ENCODE measurements at regions not wholly inside any gene's neighbourhood (a gene's known extent, or its start where the extent isn't known, plus 50 kb on each side); places are given as distances from the start of the nearest gene placed in this dataset. TPM values are rescaled to one million over a fixed set of nuclear protein-coding genes. Genes with fewer than 3 reads are reported as not detected.
"Not testable (repeated sequence)": the region's sequence is repeated elsewhere in the genome, so short reads cannot be mapped to it uniquely, and the experiment has no call there.

DNA sequence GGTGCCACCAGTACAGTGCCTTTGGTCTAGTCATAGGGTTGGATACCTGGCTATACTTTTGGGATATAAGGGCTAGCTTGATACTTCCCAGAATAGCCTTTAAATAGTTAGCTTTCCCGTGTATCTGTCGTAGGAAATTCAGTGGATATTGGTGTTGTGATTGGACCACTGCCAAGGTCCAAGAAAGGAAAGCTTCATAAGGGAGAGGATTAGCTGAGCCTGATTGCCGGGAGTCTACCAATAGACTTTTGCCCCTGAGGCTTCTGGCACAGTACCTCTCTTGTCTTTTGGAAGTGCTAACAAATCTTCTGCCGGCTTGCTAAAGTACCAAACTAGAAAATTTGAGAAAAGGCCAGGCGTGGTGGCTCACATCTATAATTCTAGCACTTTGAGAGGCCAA, 61.1 kb upstream of the XIST start:
- WGBS: 14% methylated on average over 5 of the region's 5 CpGs
- no peaks in the 10 kb centered on the region for H3K36me3 ChIP-seq
- no peaks in the 10 kb centered on the region for H3K4me1 ChIP-seq (replicated peaks)
- TF ChIP-seq POLR2A (IDR thresholded peaks at IDR 0.05) (no peak), POLR2AphosphoS5 (IDR thresholded peaks at IDR 0.05) (no peak), CTCF (IDR thresholded peaks at IDR 0.05) (no peak)
- intact Hi-C loops (cut with DNase I): no loop called here
- H3K4me3 ChIP-seq: no peak overlapping the region
- no peaks in the 10 kb centered on the region for H3K27me3 ChIP-seq (replicated peaks; ENCODE audit: insufficient read depth)
- H3K9me3 ChIP-seq: no peaks in the 10 kb centered on the region
- no peak for DNase-seq (ENCODE audit: low spot score)
- H3K27ac ChIP-seq: no peak overlapping the region

GRCh38 chrX:73911946-73912345, 59.4 kb upstream of the XIST start:
- intact Hi-C loops (cut with DNase I); H3K27ac ChIP-seq: not testable (repeated sequence)
- WGBS: 94% methylated on average over 5 of the region's 5 CpGs

DNA sequence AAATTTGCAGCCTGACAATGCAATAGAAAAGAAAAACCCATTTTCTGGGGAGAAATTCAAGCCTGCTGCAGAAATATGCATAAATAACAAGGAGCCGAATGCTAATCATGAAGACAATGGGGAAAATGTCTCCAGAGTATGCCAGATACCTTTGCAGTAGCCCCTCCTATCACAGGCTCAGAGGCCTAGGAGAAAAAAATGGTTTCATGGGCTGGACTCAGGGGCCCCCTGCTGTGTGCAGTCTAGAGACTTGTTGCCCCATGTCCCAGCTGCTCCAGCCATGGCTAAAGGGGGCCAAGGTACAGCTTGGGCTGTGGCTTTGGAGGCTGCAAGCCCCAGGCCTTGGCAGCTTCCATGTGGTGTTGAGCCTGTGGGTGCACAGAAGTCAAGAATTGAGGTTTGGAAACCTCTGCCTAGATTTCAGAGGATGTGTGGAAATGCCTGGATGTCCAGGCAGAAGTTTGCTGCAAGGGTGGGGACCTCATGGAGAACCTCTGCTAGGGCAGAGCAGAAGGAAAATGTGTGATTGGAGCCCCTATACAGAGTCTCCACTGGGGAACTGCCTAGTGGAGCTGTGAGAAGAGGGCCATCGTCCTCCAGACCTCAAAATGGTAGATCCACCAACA, 53.3 kb upstream of the XIST start:
- WGBS: 100% methylated on average over 2 of the region's 2 CpGs
- intact Hi-C loops (cut with DNase I): not testable (repeated sequence)

More at GRCh38 chrX:73911946-73912345, 59.4 kb upstream of the XIST start:
- H3K27me3 ChIP-seq (replicated peaks; ENCODE audit: insufficient read depth); H3K9me3 ChIP-seq; H3K4me1 ChIP-seq (replicated peaks); H3K36me3 ChIP-seq; DNase-seq (ENCODE audit: low spot score); H3K4me3 ChIP-seq: not testable (repeated sequence)

GRCh38 chrX:73903941-73904340, 51.4 kb upstream of the XIST start:
- WGBS: 69% methylated on average over 3 of the region's 3 CpGs
- no peaks in the 10 kb centered on the region for H3K9me3 ChIP-seq
- no peak overlapping the region for H3K27ac ChIP-seq
- no peaks in the 10 kb centered on the region for H3K4me1 ChIP-seq (replicated peaks)
- TF ChIP-seq POLR2AphosphoS5 (IDR thresholded peaks at IDR 0.05) (no peak), CTCF (IDR thresholded peaks at IDR 0.05) (no peak), POLR2A (IDR thresholded peaks at IDR 0.05) (no peak)
- no peaks in the 10 kb centered on the region for H3K36me3 ChIP-seq
- H3K27me3 ChIP-seq (replicated peaks; ENCODE audit: insufficient read depth): no peaks in the 10 kb centered on the region
- DNase-seq (ENCODE audit: low spot score): no peak
- intact Hi-C loops (cut with DNase I): no loop called here
- no peak overlapping the region for H3K4me3 ChIP-seq

More for the DNA sequence above, 53.3 kb upstream of the XIST start:
- H3K4me3 ChIP-seq; H3K36me3 ChIP-seq; H3K27me3 ChIP-seq (replicated peaks; ENCODE audit: insufficient read depth); H3K27ac ChIP-seq; H3K4me1 ChIP-seq (replicated peaks); DNase-seq (ENCODE audit: low spot score); H3K9me3 ChIP-seq: not testable (repeated sequence)

MicroRNAs in the stretch of these regions (microRNA counts, 767-probe panel; counts per million panel counts)
- 1,597 to 3,151 counts per million in 2 donors for microRNA hsa-miR-374b-5p
- microRNA hsa-miR-374c-5p: 0 to 431 counts per million in 2 donors
- 2,367 to 2,436 counts per million in 2 donors for microRNA hsa-miR-421

Small RNA genes lying in the stretch of these regions (microRNA-seq; reads per million reads assigned to microRNA genes)
- gene MIR374B: not detected
- gene MIR374C: not detected
- gene MIR421: 221 reads per million, percentile 79 among the genes with 10 or more reads in this experiment

Small RNA genes lying in the stretch of these regions (small RNA-seq; reads per million reads assigned to genes)
- gene ATP5MDP1 (0 reads per million in 2 donors), gene DDX3P2 (0 reads per million in 2 donors), gene MIR374B (20.3 to 38.3 reads per million in 2 donors), gene MIR421 (78.8 to 85.8 reads per million in 2 donors), gene RF02124 (0 reads per million in 2 donors), gene RF02125 (0 reads per million in 2 donors)
